IMR-90 (cell line): ENCODE measurements at regions not wholly inside any gene's neighbourhood (a gene's known extent, or its start where the extent isn't known, plus 50 kb on each side); places are given as distances from the start of the nearest gene placed in this dataset.

Source experiments
- CEBPB ChIP-seq: IDR thresholded peaks from 2 replicates; pipeline ENCODE4 v1.6.1; 2012; ENCODE audit warnings: low read depth, low read length, improper control_type of control experiment
- CHD1 ChIP-seq: IDR thresholded peaks from 2 replicates; pipeline ENCODE4 v1.6.1; 2012; ENCODE audit warnings: low read depth, low read length, improper control_type of control experiment
- FOS ChIP-seq: fragments of 150-350 bp; IDR thresholded peaks from 2 replicates; pipeline ENCODE4 v1.6.1; 2016; ENCODE audit warnings: low read depth, low read length
- MAZ ChIP-seq: IDR thresholded peaks from 2 replicates; pipeline ENCODE4 v1.6.1; 2012; ENCODE audit warnings: low read depth, mild to moderate bottlenecking, low read length, improper control_type of control experiment, moderate library complexity, borderline replicate concordance
- POLR2A ChIP-seq: IDR thresholded peaks from 2 replicates; pipeline ENCODE4 v1.6.1; 2012; ENCODE audit warnings: mild to moderate bottlenecking, low read depth, low read length
- RAD21 ChIP-seq: IDR thresholded peaks from 2 replicates; pipeline ENCODE4 v1.6.1; 2012; ENCODE audit warnings: low read length, improper control_type of control experiment
- RCOR1 ChIP-seq: IDR thresholded peaks from 2 replicates; pipeline ENCODE4 v1.6.1; 2012; ENCODE audit warnings: mild to moderate bottlenecking, low read length, improper control_type of control experiment; ENCODE audit not compliant: insufficient replicate concordance
- RFX5 ChIP-seq: IDR thresholded peaks from 2 replicates; pipeline ENCODE4 v1.8.0; 2012; ENCODE audit warnings: low read depth, mild to moderate bottlenecking, low read length, moderate library complexity
- SMC3 ChIP-seq: fragments of 150-350 bp; IDR thresholded peaks from 2 replicates; pipeline ENCODE4 v1.6.1; 2016; ENCODE audit warnings: low read depth, mild to moderate bottlenecking, antibody characterized with exemption, low read length, moderate library complexity
- TF ChIP-seq, protein P1 (sequence below): conservative IDR thresholded peaks from 2 replicates; pipeline ENCODE4 v1.5.1; 2012; ENCODE audit warnings: mild to moderate bottlenecking, low read depth, low read length, improper control_type of control experiment
- TF ChIP-seq, protein P2 (sequence below): fragments of 150-350 bp; IDR thresholded peaks from 2 replicates; pipeline ENCODE4 v1.6.1; 2016; ENCODE audit warnings: low read depth, mild to moderate bottlenecking, low read length, moderate library complexity, borderline replicate concordance

DNA sequence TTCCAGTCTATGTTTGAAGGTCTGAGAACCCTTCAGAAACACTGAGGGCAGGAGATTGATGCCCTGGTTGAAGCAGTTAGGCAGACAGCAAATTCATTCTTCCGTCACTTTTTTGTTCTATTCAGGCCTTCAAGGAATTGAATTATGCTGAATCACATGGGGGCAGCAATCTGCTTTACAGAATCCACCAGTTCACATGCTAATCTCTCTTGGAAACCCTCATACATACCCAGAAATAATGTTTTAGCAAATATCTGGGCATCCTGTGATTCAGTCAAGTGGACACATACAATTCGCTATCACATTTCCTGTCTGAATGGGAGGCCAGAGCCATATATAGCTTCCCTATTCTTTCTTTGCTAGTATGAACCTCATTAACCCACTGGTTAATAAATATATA, 301.4 kb upstream of the CNTNAP5 start:
- TF ChIP-seq, protein P1, sequence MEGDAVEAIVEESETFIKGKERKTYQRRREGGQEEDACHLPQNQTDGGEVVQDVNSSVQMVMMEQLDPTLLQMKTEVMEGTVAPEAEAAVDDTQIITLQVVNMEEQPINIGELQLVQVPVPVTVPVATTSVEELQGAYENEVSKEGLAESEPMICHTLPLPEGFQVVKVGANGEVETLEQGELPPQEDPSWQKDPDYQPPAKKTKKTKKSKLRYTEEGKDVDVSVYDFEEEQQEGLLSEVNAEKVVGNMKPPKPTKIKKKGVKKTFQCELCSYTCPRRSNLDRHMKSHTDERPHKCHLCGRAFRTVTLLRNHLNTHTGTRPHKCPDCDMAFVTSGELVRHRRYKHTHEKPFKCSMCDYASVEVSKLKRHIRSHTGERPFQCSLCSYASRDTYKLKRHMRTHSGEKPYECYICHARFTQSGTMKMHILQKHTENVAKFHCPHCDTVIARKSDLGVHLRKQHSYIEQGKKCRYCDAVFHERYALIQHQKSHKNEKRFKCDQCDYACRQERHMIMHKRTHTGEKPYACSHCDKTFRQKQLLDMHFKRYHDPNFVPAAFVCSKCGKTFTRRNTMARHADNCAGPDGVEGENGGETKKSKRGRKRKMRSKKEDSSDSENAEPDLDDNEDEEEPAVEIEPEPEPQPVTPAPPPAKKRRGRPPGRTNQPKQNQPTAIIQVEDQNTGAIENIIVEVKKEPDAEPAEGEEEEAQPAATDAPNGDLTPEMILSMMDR: no peak
- TF ChIP-seq POLR2A (no peak), CEBPB (no peak), RAD21 (no peak), MAZ (no peak), CHD1 (no peak), RCOR1 (no peak), RFX5 (no peak), SMC3 (no peak), FOS (no peak)
- TF ChIP-seq, protein P2, sequence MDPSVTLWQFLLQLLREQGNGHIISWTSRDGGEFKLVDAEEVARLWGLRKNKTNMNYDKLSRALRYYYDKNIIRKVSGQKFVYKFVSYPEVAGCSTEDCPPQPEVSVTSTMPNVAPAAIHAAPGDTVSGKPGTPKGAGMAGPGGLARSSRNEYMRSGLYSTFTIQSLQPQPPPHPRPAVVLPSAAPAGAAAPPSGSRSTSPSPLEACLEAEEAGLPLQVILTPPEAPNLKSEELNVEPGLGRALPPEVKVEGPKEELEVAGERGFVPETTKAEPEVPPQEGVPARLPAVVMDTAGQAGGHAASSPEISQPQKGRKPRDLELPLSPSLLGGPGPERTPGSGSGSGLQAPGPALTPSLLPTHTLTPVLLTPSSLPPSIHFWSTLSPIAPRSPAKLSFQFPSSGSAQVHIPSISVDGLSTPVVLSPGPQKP: no peak
